WERI-Rb-1 (cell line): ENCODE measurements at regions not wholly inside any gene's neighbourhood (a gene's known extent, or its start where the extent isn't known, plus 50 kb on each side); places are given as distances from the start of the nearest gene placed in this dataset.
A peak's percentile ranks its signal among the peaks of the same experiment; 100 is the strongest.

Source experiments
- DNase-seq: peaks from one replicate; pipeline ENCODE4 v3.0.0-alpha.2; 2020
- H3K27ac ChIP-seq: fragments of 250-450 bp; sonication (Bioruptor Pico); 2 replicates; pipeline ENCODE4 v1.5.1; 2020; ENCODE audit warnings: mild to moderate bottlenecking, moderate library complexity
- H3K27me3 ChIP-seq: fragments of 250-450 bp; sonication (Bioruptor Pico); 2 replicates; pipeline ENCODE4 v1.5.1; 2021; ENCODE audit warnings: mild to moderate bottlenecking, low read depth, moderate library complexity; ENCODE audit not compliant: insufficient read depth, severe bottlenecking
- H3K36me3 ChIP-seq: fragments of 250-450 bp; sonication (Bioruptor Pico); 2 replicates; pipeline ENCODE4 v1.5.1; 2020; ENCODE audit warnings: mild to moderate bottlenecking, moderate library complexity
- H3K4me3 ChIP-seq: 2 replicates; pipeline ENCODE4 v1.5.1; 2011; ENCODE audit warnings: low read depth, mild to moderate bottlenecking, control low read depth, low read length
- H3K9me3 ChIP-seq: fragments of 250-450 bp; sonication (Bioruptor Pico); 2 replicates; pipeline ENCODE4 v1.5.1; 2021; ENCODE audit warnings: mild to moderate bottlenecking, moderate library complexity; ENCODE audit not compliant: severe bottlenecking
- TF ChIP-seq, protein P1 (sequence below): IDR thresholded peaks from 2 replicates; pipeline ENCODE4 v1.5.1; 2011; ENCODE audit warnings: low read depth, mild to moderate bottlenecking, control low read depth, inconsistent platforms, low read length

DNA sequence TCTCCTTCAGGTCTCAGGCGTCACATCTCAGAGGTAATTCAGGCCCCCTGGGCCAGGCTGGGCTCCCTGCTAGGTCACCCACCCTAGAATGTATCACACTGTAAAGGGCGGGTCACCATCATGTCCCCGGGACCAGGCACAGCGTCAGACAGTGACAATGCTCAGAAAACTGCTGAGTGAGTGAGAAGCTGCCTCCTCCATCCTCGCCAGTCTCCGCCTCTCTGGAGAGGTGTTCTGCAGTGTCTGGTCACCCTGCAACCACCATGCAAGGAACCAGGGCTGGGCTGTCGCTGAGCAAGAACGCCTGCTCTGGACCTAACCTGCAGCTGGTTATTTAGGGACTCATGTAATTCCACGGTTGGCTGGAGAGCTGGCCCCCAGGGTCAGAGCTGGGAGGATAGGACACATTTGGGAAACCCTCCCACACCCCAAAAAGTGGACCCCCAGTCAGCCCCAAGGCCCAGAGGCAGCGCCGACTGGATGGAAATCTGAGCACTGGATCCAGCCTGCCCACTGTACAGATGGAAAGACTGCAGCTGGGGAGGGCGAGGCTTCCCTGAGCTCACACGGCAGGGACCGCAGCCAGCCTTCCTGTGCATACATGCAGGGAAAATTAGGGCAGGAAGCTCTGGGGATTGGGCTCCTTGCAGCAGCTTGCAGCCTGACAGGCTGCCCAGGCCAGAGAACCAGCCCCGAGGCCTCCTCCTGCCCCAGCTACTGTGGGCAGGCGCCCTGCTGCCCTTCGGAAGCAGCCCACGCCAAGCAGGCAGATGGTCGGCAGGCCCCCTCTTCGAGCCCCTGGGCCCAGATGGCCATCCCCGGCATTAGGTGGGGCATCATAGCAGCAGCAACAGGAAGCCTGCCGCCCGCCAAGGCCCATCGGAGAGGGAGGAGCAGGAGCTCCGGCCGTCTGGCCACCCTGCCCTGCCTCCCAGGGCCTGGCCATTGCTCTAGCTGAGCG lies 105.4 kb upstream of the ZMIZ1 start:
- peak; percentile 59 for DNase-seq
- TF ChIP-seq, protein P1, sequence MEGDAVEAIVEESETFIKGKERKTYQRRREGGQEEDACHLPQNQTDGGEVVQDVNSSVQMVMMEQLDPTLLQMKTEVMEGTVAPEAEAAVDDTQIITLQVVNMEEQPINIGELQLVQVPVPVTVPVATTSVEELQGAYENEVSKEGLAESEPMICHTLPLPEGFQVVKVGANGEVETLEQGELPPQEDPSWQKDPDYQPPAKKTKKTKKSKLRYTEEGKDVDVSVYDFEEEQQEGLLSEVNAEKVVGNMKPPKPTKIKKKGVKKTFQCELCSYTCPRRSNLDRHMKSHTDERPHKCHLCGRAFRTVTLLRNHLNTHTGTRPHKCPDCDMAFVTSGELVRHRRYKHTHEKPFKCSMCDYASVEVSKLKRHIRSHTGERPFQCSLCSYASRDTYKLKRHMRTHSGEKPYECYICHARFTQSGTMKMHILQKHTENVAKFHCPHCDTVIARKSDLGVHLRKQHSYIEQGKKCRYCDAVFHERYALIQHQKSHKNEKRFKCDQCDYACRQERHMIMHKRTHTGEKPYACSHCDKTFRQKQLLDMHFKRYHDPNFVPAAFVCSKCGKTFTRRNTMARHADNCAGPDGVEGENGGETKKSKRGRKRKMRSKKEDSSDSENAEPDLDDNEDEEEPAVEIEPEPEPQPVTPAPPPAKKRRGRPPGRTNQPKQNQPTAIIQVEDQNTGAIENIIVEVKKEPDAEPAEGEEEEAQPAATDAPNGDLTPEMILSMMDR = no peak
- Histone ChIP-seq H3K36me3 (no peaks in the 10 kb centered on the region), H3K4me3 (no peak overlapping the region), H3K27me3 (no peaks in the 10 kb centered on the region), H3K27ac (peak overlapping the region; percentile 38), H3K9me3 (no peaks in the 10 kb centered on the region)

DNA sequence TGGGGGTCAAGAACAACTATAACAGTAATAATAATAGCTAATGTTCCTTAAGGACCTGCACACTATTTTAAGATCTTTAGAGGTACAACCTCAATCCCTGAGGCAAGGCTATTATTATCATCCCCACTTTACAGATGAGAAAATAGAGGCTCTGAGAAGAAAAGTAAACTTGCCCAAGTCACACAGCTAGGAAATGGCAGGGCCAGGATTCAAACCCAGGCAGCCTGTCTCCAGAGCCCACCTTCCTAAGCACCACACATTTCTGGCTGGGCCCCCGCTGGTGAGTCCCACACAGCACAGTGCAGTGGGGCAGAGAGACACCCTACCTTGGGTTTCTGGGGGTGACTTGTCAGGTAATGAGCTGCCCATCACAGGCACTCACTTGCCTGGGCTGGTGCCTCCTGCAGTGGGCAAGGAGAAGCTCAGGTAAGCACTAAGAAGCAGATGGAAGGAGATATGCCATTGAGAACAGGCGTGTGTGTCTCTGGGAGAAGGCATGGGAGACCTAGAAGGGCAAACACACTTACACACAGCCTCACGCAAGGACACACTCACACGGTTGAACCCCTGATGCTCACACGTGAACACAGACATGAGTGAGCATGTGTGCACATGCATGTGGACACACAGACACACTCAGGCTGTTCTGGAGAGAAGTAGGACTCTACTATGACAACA lies 104.4 kb upstream of the ZMIZ1 start:
- no peak for DNase-seq
- TF ChIP-seq, protein P1 = no peak
- H3K27ac ChIP-seq = peak overlapping the region; percentile 38

DNA sequence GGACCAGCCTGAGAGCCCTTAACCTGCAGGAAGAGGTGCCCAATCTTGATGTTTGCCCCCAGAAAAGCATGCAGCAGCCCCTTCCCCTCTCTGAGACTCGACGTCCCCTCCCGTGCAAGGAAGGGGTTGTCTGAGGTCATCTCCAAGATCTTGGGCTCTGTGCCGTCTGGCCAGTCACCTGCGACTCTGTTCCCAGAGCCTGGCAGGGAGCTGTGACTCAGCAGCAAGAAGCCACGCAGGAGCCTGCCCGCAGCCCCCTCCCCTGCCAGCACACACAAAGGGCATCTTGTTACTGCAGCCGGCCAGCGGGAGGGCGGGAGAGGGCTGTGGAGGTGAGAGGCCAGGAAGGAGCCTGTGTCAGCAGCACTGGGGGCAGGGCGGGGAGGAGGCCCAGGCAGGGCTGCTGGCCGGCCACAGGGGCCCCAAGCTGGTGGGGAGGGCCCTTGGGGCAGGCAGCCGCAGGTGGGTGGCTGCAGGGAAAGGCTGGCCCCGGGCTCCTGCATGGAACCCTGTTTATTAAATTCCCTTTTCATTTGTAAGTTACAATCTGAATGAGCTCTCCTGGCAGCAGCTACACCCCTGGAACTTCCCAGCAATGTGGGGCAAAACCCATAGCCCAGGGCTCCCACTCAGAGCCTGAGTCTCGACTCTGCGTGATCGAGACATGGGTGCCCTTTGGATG lies 103.7 kb upstream of the ZMIZ1 start:
- Histone ChIP-seq H3K9me3 (no peaks in the 10 kb centered on the region), H3K27me3 (no peaks in the 10 kb centered on the region), H3K36me3 (no peaks in the 10 kb centered on the region), H3K4me3 (no peak overlapping the region), H3K27ac (peak overlapping the region; percentile 39; the same call in 1 of the 2 replicates)
- TF ChIP-seq, protein P1 = no peak
- DNase-seq = peak; percentile 46

More for the DNA sequence above, 104.4 kb upstream of the ZMIZ1 start:
- H3K27me3 ChIP-seq = no peaks in the 10 kb centered on the region
- no peaks in the 10 kb centered on the region for H3K9me3 ChIP-seq
- no peaks in the 10 kb centered on the region for H3K36me3 ChIP-seq
- no peak overlapping the region for H3K4me3 ChIP-seq

DNA sequence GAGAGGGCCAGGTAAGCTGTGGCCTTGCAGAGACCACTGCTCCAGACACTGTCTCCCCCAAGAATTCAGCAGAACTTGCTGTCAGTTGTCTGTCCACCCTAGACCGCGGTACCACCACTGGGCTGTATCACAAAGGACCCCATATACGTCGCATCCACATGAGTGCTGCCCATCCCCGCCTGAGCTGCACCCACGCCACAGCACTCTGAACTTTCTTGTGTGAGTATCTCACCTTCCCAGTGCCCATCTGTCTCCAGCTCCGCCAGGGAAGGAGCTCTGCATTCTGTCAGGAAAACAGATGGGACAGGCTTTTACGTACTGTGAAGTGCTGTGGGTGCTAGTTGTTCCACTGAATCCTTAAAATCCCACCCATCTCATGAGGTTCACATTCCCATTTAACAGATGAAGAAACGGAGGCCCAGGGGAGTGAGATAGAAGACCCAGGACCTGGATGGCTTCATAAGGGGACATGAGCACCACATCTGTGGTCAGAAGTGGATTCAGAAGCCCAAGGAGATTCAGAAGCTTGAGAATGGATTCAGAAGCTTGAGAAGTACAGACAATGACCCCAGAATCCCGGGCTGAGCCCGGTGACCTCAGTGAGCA lies 102.5 kb upstream of the ZMIZ1 start:
- no peaks in the 10 kb centered on the region for H3K27me3 ChIP-seq
- H3K4me3 ChIP-seq = no peak overlapping the region
- peak overlapping the region; percentile 6; the same call in 1 of the 2 replicates for H3K27ac ChIP-seq
- no peaks in the 10 kb centered on the region for H3K36me3 ChIP-seq
- no peaks in the 10 kb centered on the region for H3K9me3 ChIP-seq
- TF ChIP-seq, protein P1 = no peak
- DNase-seq = no peak

DNA sequence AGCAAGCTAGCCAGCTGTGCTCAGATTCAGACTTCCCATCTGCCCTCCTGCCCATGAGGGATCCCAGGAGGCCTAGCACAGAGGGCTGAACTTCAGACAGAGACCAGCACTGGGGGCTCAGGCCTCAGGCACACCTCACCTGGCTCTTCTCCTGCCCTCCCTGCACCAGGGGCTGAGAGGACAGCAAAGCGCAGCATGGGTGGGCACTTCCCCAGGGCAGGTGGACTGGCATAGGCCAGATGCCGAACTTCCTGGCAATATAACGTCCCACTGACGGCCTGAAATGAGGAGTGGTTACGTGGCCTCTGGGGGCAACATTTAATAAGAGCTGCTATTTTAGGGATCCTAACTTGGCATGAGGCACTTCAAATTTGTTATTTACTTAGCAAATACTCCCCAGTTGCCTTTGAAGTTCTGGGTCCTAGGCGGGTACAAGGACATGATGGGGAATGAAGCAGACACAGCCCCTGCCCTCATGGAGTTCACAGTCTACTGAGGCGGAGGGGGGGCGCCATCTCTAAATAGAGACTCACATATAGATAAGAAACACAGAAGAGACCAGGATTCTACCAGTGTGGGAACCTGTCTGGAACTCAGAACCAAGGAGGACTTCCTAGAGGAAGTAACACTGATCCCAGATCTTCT lies 101.8 kb upstream of the ZMIZ1 start:
- no peaks in the 10 kb centered on the region for H3K27me3 ChIP-seq
- TF ChIP-seq, protein P1 = no peak
- H3K36me3 ChIP-seq = no peaks in the 10 kb centered on the region
- no peak for DNase-seq
- no peak overlapping the region for H3K4me3 ChIP-seq
- no peak overlapping the region for H3K27ac ChIP-seq
- H3K9me3 ChIP-seq = no peaks in the 10 kb centered on the region
